ENCODE measurements at regions not wholly inside any gene's neighbourhood (a gene's known extent, or its start where the extent isn't known, plus 50 kb on each side); places are given as distances from the start of the nearest gene placed in this dataset.
A peak's percentile ranks its signal among the peaks of the same experiment; 100 is the strongest.

- Histone ChIP-seq H3K27me3 (ENCODE audit: control insufficient read depth, insufficient read depth, low read length) (no peaks in the 10 kb centered on the region), H4K20me1 (ENCODE audit: control insufficient read depth, extremely low read depth, insufficient read depth, low read length) (no peaks in the 10 kb centered on the region), H3K4me3 (replicated peaks in 1 of 4; ENCODE audit: control extremely low read depth in 1 of 4, insufficient read depth in 1 of 4, low read depth in 3 of 4, low read length in 4 of 4) (no peak overlapping the region), H3K36me3 (ENCODE audit: control insufficient read depth, insufficient read depth, low read length) (no peaks in the 10 kb centered on the region), H3K4me2 (ENCODE audit: extremely low read depth, insufficient read depth, low read length) (no peak overlapping the region), H3K9ac (ENCODE audit: insufficient read depth, low read length) (no peak overlapping the region), H3K27ac (ENCODE audit: insufficient read depth, low read length) (no peak overlapping the region), H3K79me2 (ENCODE audit: control insufficient read depth, insufficient read depth, low read length) (no peaks in the 10 kb centered on the region), H3K4me1 (ENCODE audit: control insufficient read depth, extremely low read depth, insufficient read depth, low read length) (no peaks in the 10 kb centered on the region), H3K9me3 (ENCODE audit: control insufficient read depth, insufficient read depth, low read depth, low read length) (no peaks in the 10 kb centered on the region), H2AFZ (ENCODE audit: low read length) (no peak overlapping the region)
- no peak for TF ChIP-seq EZH2 (IDR thresholded peaks at IDR 0.05; ENCODE audit: low read length, missing control alignments)
- TF ChIP-seq CTCF (conservative IDR thresholded peaks at IDR 0.05 in 1 of 2, IDR thresholded peaks at IDR 0.05 in 1 of 2; ENCODE audit: low read depth in 1 of 2, low read length in 2 of 2), result no peak
- no peak for DNase-seq (ENCODE audit: low read depth in 2 of 2)
These were observed 223.0 kb downstream of the NRIP1 start for GRCh38 chr21:14841511-14842472.

- H3K4me3 ChIP-seq (replicated peaks in 1 of 4; ENCODE audit: control extremely low read depth in 1 of 4, insufficient read depth in 1 of 4, low read depth in 3 of 4, low read length in 4 of 4), result no peak overlapping the region
- TF ChIP-seq EZH2 (IDR thresholded peaks at IDR 0.05; ENCODE audit: low read length, missing control alignments), result no peak
- TF ChIP-seq CTCF (conservative IDR thresholded peaks at IDR 0.05 in 1 of 2, IDR thresholded peaks at IDR 0.05 in 1 of 2; ENCODE audit: low read depth in 1 of 2, low read length in 2 of 2), result no peak
- DNase-seq (ENCODE audit: low read depth in 2 of 2), result peak in 1 of 2 donors; percentile 0
- H3K36me3 ChIP-seq (ENCODE audit: control insufficient read depth, insufficient read depth, low read length), result no peaks in the 10 kb centered on the region
- H3K9ac ChIP-seq (ENCODE audit: insufficient read depth, low read length), result no peak overlapping the region
- no peaks in the 10 kb centered on the region for H4K20me1 ChIP-seq (ENCODE audit: control insufficient read depth, extremely low read depth, insufficient read depth, low read length)
- no peaks in the 10 kb centered on the region for H3K79me2 ChIP-seq (ENCODE audit: control insufficient read depth, insufficient read depth, low read length)
- H2AFZ ChIP-seq (ENCODE audit: low read length), result no peak overlapping the region
- no peaks in the 10 kb centered on the region for H3K9me3 ChIP-seq (ENCODE audit: control insufficient read depth, insufficient read depth, low read depth, low read length)
- H3K4me1 ChIP-seq (ENCODE audit: control insufficient read depth, extremely low read depth, insufficient read depth, low read length), result no peaks in the 10 kb centered on the region
- H3K27me3 ChIP-seq (ENCODE audit: control insufficient read depth, insufficient read depth, low read length), result no peaks in the 10 kb centered on the region
- H3K4me2 ChIP-seq (ENCODE audit: extremely low read depth, insufficient read depth, low read length), result no peak overlapping the region
- no peak overlapping the region for H3K27ac ChIP-seq (ENCODE audit: insufficient read depth, low read length)
These were observed 226.4 kb downstream of the NRIP1 start for GRCh38 chr21:14838400-14838799.

GRCh38 chr21:14836950-14837349 is 227.8 kb downstream of the NRIP1 start:
- Histone ChIP-seq H3K9ac (ENCODE audit: insufficient read depth, low read length) (no peak overlapping the region), H3K27me3 (ENCODE audit: control insufficient read depth, insufficient read depth, low read length) (no peaks in the 10 kb centered on the region), H3K36me3 (ENCODE audit: control insufficient read depth, insufficient read depth, low read length) (no peaks in the 10 kb centered on the region), H3K4me3 (replicated peaks in 1 of 4; ENCODE audit: control extremely low read depth in 1 of 4, insufficient read depth in 1 of 4, low read depth in 3 of 4, low read length in 4 of 4) (no peak overlapping the region), H3K9me3 (ENCODE audit: control insufficient read depth, insufficient read depth, low read depth, low read length) (no peaks in the 10 kb centered on the region), H3K4me2 (ENCODE audit: extremely low read depth, insufficient read depth, low read length) (no peak overlapping the region), H4K20me1 (ENCODE audit: control insufficient read depth, extremely low read depth, insufficient read depth, low read length) (no peaks in the 10 kb centered on the region), H3K79me2 (ENCODE audit: control insufficient read depth, insufficient read depth, low read length) (no peaks in the 10 kb centered on the region), H2AFZ (ENCODE audit: low read length) (no peak overlapping the region), H3K27ac (ENCODE audit: insufficient read depth, low read length) (no peak overlapping the region), H3K4me1 (ENCODE audit: control insufficient read depth, extremely low read depth, insufficient read depth, low read length) (no peaks in the 10 kb centered on the region)
- peak in 1 of 2 donors; percentile 49 for DNase-seq (ENCODE audit: low read depth in 2 of 2)
- TF ChIP-seq CTCF (conservative IDR thresholded peaks at IDR 0.05 in 1 of 2, IDR thresholded peaks at IDR 0.05 in 1 of 2; ENCODE audit: low read depth in 1 of 2, low read length in 2 of 2) (no peak), EZH2 (IDR thresholded peaks at IDR 0.05; ENCODE audit: low read length, missing control alignments) (no peak)

Measured in fibroblast of lung (primary cell).